ENCODE measurements at regions not wholly inside any gene's neighbourhood (a gene's known extent, or its start where the extent isn't known, plus 50 kb on each side); places are given as distances from the start of the nearest gene placed in this dataset.
"Not testable (repeated sequence)": the region's sequence is repeated elsewhere in the genome, so short reads cannot be mapped to it uniquely, and the experiment has no call there.

- no peak overlapping the region for H2AFZ ChIP-seq (ENCODE audit: low read depth, low read length)
- H3K9me3 ChIP-seq (ENCODE audit: low read length) = no peaks in the 10 kb centered on the region
- H3K4me2 ChIP-seq (ENCODE audit: low read length) = no peak overlapping the region
- no peaks in the 10 kb centered on the region for H4K20me1 ChIP-seq (ENCODE audit: insufficient read depth)
- H3K79me2 ChIP-seq (replicated peaks; ENCODE audit: insufficient read depth, low read length) = no peaks in the 10 kb centered on the region
- no peaks in the 10 kb centered on the region for H3K9me2 ChIP-seq (ENCODE audit: insufficient read depth, low read length)
- H3K4me3 ChIP-seq (ENCODE audit: low read length) = no peak overlapping the region
- no peak overlapping the region for H3K9ac ChIP-seq (ENCODE audit: low read length)
- TF ChIP-seq POLR2AphosphoS5 (IDR thresholded peaks at IDR 0.05) = no peak
- no peak for TF ChIP-seq REST (IDR thresholded peaks at IDR 0.05; ENCODE audit: borderline replicate concordance)
- no peak for TF ChIP-seq MXI1 (conservative IDR thresholded peaks at IDR 0.05; ENCODE audit: poor library complexity, severe bottlenecking)
- no peak for TF ChIP-seq EP300 (conservative IDR thresholded peaks at IDR 0.05; ENCODE audit: poor library complexity, severe bottlenecking)
- TF ChIP-seq CTCF (IDR thresholded peaks at IDR 0.05; ENCODE audit: poor library complexity, severe bottlenecking) = no peak
- no peak for TF ChIP-seq TAF1 (IDR thresholded peaks at IDR 0.05; ENCODE audit: low read depth)
- TF ChIP-seq RAD21 (conservative IDR thresholded peaks at IDR 0.05) = no peak
- no peak for TF ChIP-seq EZH2 (IDR thresholded peaks at IDR 0.05; ENCODE audit: borderline replicate concordance, insufficient read depth, low read length, poor library complexity, severe bottlenecking)
- no peak for TF ChIP-seq SMC3 (conservative IDR thresholded peaks at IDR 0.05; ENCODE audit: poor library complexity)
- no peaks in the 10 kb centered on the region for H3K36me3 ChIP-seq (ENCODE audit: insufficient read depth, low read length)
- H3F3A ChIP-seq (ENCODE audit: insufficient read depth, low read length, poor library complexity, severe bottlenecking) = no peaks in the 10 kb centered on the region
- H3K27ac ChIP-seq (ENCODE audit: low read length) = no peak overlapping the region
- no peaks in the 10 kb centered on the region for H3K27me3 ChIP-seq (ENCODE audit: insufficient read depth, low read depth, low read length)
Measured at GRCh38 chr5:138635708-138636107, 60.5 kb upstream of the HSPA9 start.

- no peaks in the 10 kb centered on the region for H3F3A ChIP-seq (ENCODE audit: insufficient read depth, low read length, poor library complexity, severe bottlenecking)
- no peak for TF ChIP-seq TAF1 (IDR thresholded peaks at IDR 0.05; ENCODE audit: low read depth)
- no peak for TF ChIP-seq RAD21 (conservative IDR thresholded peaks at IDR 0.05)
- no peak for TF ChIP-seq CTCF (IDR thresholded peaks at IDR 0.05; ENCODE audit: poor library complexity, severe bottlenecking)
- TF ChIP-seq EP300 (conservative IDR thresholded peaks at IDR 0.05; ENCODE audit: poor library complexity, severe bottlenecking) = no peak
- TF ChIP-seq REST (IDR thresholded peaks at IDR 0.05; ENCODE audit: borderline replicate concordance) = no peak
- TF ChIP-seq EZH2 (IDR thresholded peaks at IDR 0.05; ENCODE audit: borderline replicate concordance, insufficient read depth, low read length, poor library complexity, severe bottlenecking) = no peak
- TF ChIP-seq POLR2AphosphoS5 (IDR thresholded peaks at IDR 0.05) = no peak
- TF ChIP-seq SMC3 (conservative IDR thresholded peaks at IDR 0.05; ENCODE audit: poor library complexity) = no peak
- no peak for TF ChIP-seq MXI1 (conservative IDR thresholded peaks at IDR 0.05; ENCODE audit: poor library complexity, severe bottlenecking)
- H3K9ac ChIP-seq (ENCODE audit: low read length) = no peak overlapping the region
- no peaks in the 10 kb centered on the region for H3K9me2 ChIP-seq (ENCODE audit: insufficient read depth, low read length)
- H3K36me3 ChIP-seq (ENCODE audit: insufficient read depth, low read length) = no peaks in the 10 kb centered on the region
- no peak overlapping the region for H2AFZ ChIP-seq (ENCODE audit: low read depth, low read length)
- H3K4me3 ChIP-seq (ENCODE audit: low read length) = no peak overlapping the region
- H3K79me2 ChIP-seq (replicated peaks; ENCODE audit: insufficient read depth, low read length) = no peaks in the 10 kb centered on the region
- no peak overlapping the region for H3K27ac ChIP-seq (ENCODE audit: low read length)
- H3K27me3 ChIP-seq (ENCODE audit: insufficient read depth, low read depth, low read length) = no peaks in the 10 kb centered on the region
- H3K9me3 ChIP-seq (ENCODE audit: low read length) = no peaks in the 10 kb centered on the region
- no peak overlapping the region for H3K4me2 ChIP-seq (ENCODE audit: low read length)
- no peaks in the 10 kb centered on the region for H4K20me1 ChIP-seq (ENCODE audit: insufficient read depth)
Measured at GRCh38 chr5:138635265-138635664, 60.1 kb upstream of the HSPA9 start.

- not testable (repeated sequence) for H3K79me2 ChIP-seq (replicated peaks; ENCODE audit: insufficient read depth, low read length); H3F3A ChIP-seq (ENCODE audit: insufficient read depth, low read length, poor library complexity, severe bottlenecking); H3K9me2 ChIP-seq (ENCODE audit: insufficient read depth, low read length); H2AFZ ChIP-seq (ENCODE audit: low read depth, low read length); H3K4me2 ChIP-seq (ENCODE audit: low read length); H3K4me3 ChIP-seq (ENCODE audit: low read length); H3K9ac ChIP-seq (ENCODE audit: low read length); H3K9me3 ChIP-seq (ENCODE audit: low read length); H3K27me3 ChIP-seq (ENCODE audit: insufficient read depth, low read depth, low read length); H4K20me1 ChIP-seq (ENCODE audit: insufficient read depth); H3K27ac ChIP-seq (ENCODE audit: low read length); H3K36me3 ChIP-seq (ENCODE audit: insufficient read depth, low read length)
Measured at GRCh38 chr5:138634804-138635203, 59.6 kb upstream of the HSPA9 start.

All from neural cell (in vitro differentiated cells).